Fibroblast of lung (primary cell): ENCODE measurements at regions not wholly inside any gene's neighbourhood (a gene's known extent, or its start where the extent isn't known, plus 50 kb on each side); places are given as distances from the start of the nearest gene placed in this dataset.

Source experiments
- DNase-seq, 2 donors: peaks; one replicate each; pipeline versions ENCODE4 v3.0.0 to v3.0.0-alpha.2; 2010; ENCODE audit warnings: low read depth in 2 of 2
- H2AFZ ChIP-seq: 2 replicates; pipeline ENCODE4 v1.5.1; 2012; ENCODE audit warnings: low read length, control low read depth, inconsistent platforms
- H3K27ac ChIP-seq: 2 replicates; pipeline ENCODE4 v1.5.1; 2011; ENCODE audit warnings: low read length, control low read depth; ENCODE audit not compliant: insufficient read depth
- H3K27me3 ChIP-seq: 2 replicates; pipeline ENCODE4 v1.5.1; 2011; ENCODE audit warnings: mild to moderate bottlenecking, low read length; ENCODE audit not compliant: control insufficient read depth, insufficient read depth
- H3K36me3 ChIP-seq: 2 replicates; pipeline ENCODE4 v1.5.1; 2011; ENCODE audit warnings: low read length; ENCODE audit not compliant: control insufficient read depth, insufficient read depth
- H3K4me1 ChIP-seq: 2 replicates; pipeline ENCODE4 v1.5.1; 2011; ENCODE audit warnings: low read length; ENCODE audit not compliant: control insufficient read depth, insufficient read depth; ENCODE audit errors: extremely low read depth
- H3K4me2 ChIP-seq: 2 replicates; pipeline ENCODE4 v1.5.1; 2011; ENCODE audit warnings: low read length, control low read depth; ENCODE audit not compliant: insufficient read depth; ENCODE audit errors: extremely low read depth
- H3K4me3 ChIP-seq, 4 experiments: fragments of 200-600 bp in 1 of 4; sonication (generic) in 1 of 4; replicated peaks in 1 of 4; 2 replicates each; pipeline ENCODE4 v1.5.1; 2011 to 2016; ENCODE audit warnings: low read length in 4 of 4, low read depth in 3 of 4, mild to moderate bottlenecking in 3 of 4, control low read depth in 2 of 4, inconsistent platforms in 1 of 4, mixed read lengths in 1 of 4; ENCODE audit not compliant: insufficient read depth in 1 of 4; ENCODE audit errors: control extremely low read depth in 1 of 4
- H3K79me2 ChIP-seq: 2 replicates; pipeline ENCODE4 v1.5.1; 2012; ENCODE audit warnings: mild to moderate bottlenecking, low read length, inconsistent platforms; ENCODE audit not compliant: control insufficient read depth, insufficient read depth
- H3K9ac ChIP-seq: 2 replicates; pipeline ENCODE4 v1.5.1; 2011; ENCODE audit warnings: mild to moderate bottlenecking, low read length, control low read depth; ENCODE audit not compliant: insufficient read depth
- H3K9me3 ChIP-seq: 2 replicates; pipeline ENCODE4 v1.5.1; 2012; ENCODE audit warnings: low read depth, low read length; ENCODE audit not compliant: control insufficient read depth, insufficient read depth
- H4K20me1 ChIP-seq: 2 replicates; pipeline ENCODE4 v1.5.1; 2011; ENCODE audit warnings: low read length; ENCODE audit not compliant: control insufficient read depth, insufficient read depth; ENCODE audit errors: extremely low read depth
- CTCF ChIP-seq, 2 donors: IDR thresholded peaks in 1 of 2; conservative IDR thresholded peaks in 1 of 2; 1 replicate in 1 of 2; 2 replicates in 1 of 2; pipeline ENCODE4 v1.5.1; 2011 to 2012; ENCODE audit warnings: low read length in 2 of 2, control low read depth in 1 of 2, inconsistent platforms in 1 of 2, low read depth in 1 of 2, mild to moderate bottlenecking in 1 of 2
- EZH2 ChIP-seq: IDR thresholded peaks from 2 replicates; pipeline ENCODE4 v1.5.1; 2012; ENCODE audit warnings: low read length, control low read depth, mild to moderate bottlenecking; ENCODE audit errors: missing control alignments

- Histone ChIP-seq H4K20me1 (no peaks in the 10 kb centered on the region), H3K27me3 (no peaks in the 10 kb centered on the region), H3K27ac (no peak overlapping the region), H2AFZ (no peak overlapping the region), H3K9me3 (no peaks in the 10 kb centered on the region), H3K4me3 (no peak overlapping the region), H3K9ac (no peak overlapping the region), H3K4me2 (no peak overlapping the region), H3K36me3 (no peaks in the 10 kb centered on the region), H3K4me1 (no peaks in the 10 kb centered on the region), H3K79me2 (no peaks in the 10 kb centered on the region)
- TF ChIP-seq CTCF (conservative IDR thresholded peaks at IDR 0.05 in 1 of 2, IDR thresholded peaks at IDR 0.05 in 1 of 2; ENCODE audit: low read depth in 1 of 2, low read length in 2 of 2) (no peak), EZH2 (no peak)
- no peak for DNase-seq
Observed at GRCh38 chr6:15843764-15844163, 180.9 kb upstream of the DTNBP1 start.

GRCh38 chr6:15843226-15843625 is 180.4 kb upstream of the DTNBP1 start:
- Histone ChIP-seq H3K4me3 (no peak overlapping the region), H3K4me2 (no peak overlapping the region), H3K36me3 (no peaks in the 10 kb centered on the region), H3K27ac (no peak overlapping the region), H4K20me1 (no peaks in the 10 kb centered on the region), H2AFZ (no peak overlapping the region), H3K4me1 (no peaks in the 10 kb centered on the region), H3K79me2 (no peaks in the 10 kb centered on the region), H3K27me3 (no peaks in the 10 kb centered on the region), H3K9me3 (no peaks in the 10 kb centered on the region), H3K9ac (no peak overlapping the region)
- DNase-seq = no peak
- no peak for TF ChIP-seq EZH2
- TF ChIP-seq CTCF (conservative IDR thresholded peaks at IDR 0.05 in 1 of 2, IDR thresholded peaks at IDR 0.05 in 1 of 2; ENCODE audit: low read depth in 1 of 2, low read length in 2 of 2) = no peak

GRCh38 chr6:15842727-15843117 is 179.9 kb upstream of the DTNBP1 start:
- Histone ChIP-seq H3K27me3 (no peaks in the 10 kb centered on the region), H3K4me1 (no peaks in the 10 kb centered on the region), H3K36me3 (no peaks in the 10 kb centered on the region), H3K9ac (no peak overlapping the region), H3K4me3 (no peak overlapping the region), H3K79me2 (no peaks in the 10 kb centered on the region), H3K9me3 (no peaks in the 10 kb centered on the region), H2AFZ (no peak overlapping the region), H3K4me2 (no peak overlapping the region), H3K27ac (no peak overlapping the region), H4K20me1 (no peaks in the 10 kb centered on the region)
- DNase-seq = peak in 1 of 2 donors; percentile 34
- TF ChIP-seq CTCF (conservative IDR thresholded peaks at IDR 0.05 in 1 of 2, IDR thresholded peaks at IDR 0.05 in 1 of 2; ENCODE audit: low read depth in 1 of 2, low read length in 2 of 2) (no peak), EZH2 (no peak)
